WERI-Rb-1 (cell line): ENCODE measurements at regions not wholly inside any gene's neighbourhood (a gene's known extent, or its start where the extent isn't known, plus 50 kb on each side); places are given as distances from the start of the nearest gene placed in this dataset.

ENCODE experiments used
- DNase-seq: peaks from one replicate; pipeline ENCODE4 v3.0.0-alpha.2; 2020
- H3K27ac ChIP-seq: fragments of 250-450 bp; sonication (Bioruptor Pico); 2 replicates; pipeline ENCODE4 v1.5.1; 2020; ENCODE audit warnings: mild to moderate bottlenecking, moderate library complexity
- H3K27me3 ChIP-seq: fragments of 250-450 bp; sonication (Bioruptor Pico); 2 replicates; pipeline ENCODE4 v1.5.1; 2021; ENCODE audit warnings: mild to moderate bottlenecking, low read depth, moderate library complexity; ENCODE audit not compliant: insufficient read depth, severe bottlenecking
- H3K36me3 ChIP-seq: fragments of 250-450 bp; sonication (Bioruptor Pico); 2 replicates; pipeline ENCODE4 v1.5.1; 2020; ENCODE audit warnings: mild to moderate bottlenecking, moderate library complexity
- H3K4me3 ChIP-seq: 2 replicates; pipeline ENCODE4 v1.5.1; 2011; ENCODE audit warnings: low read depth, mild to moderate bottlenecking, control low read depth, low read length
- H3K9me3 ChIP-seq: fragments of 250-450 bp; sonication (Bioruptor Pico); 2 replicates; pipeline ENCODE4 v1.5.1; 2021; ENCODE audit warnings: mild to moderate bottlenecking, moderate library complexity; ENCODE audit not compliant: severe bottlenecking
- CTCF ChIP-seq: IDR thresholded peaks from 2 replicates; pipeline ENCODE4 v1.5.1; 2011; ENCODE audit warnings: low read depth, mild to moderate bottlenecking, control low read depth, inconsistent platforms, low read length

- H3K27me3 ChIP-seq, result no peaks in the 10 kb centered on the region
- H3K27ac ChIP-seq, result no peak overlapping the region
- no peak for DNase-seq
- TF ChIP-seq CTCF, result no peak
- H3K4me3 ChIP-seq, result no peak overlapping the region
- peaks cover 1% of the 10 kb centered on the region for H3K9me3 ChIP-seq
- no peaks in the 10 kb centered on the region for H3K36me3 ChIP-seq
Observed at GRCh38 chr4:99722725-99723124, 65.1 kb upstream of the C4orf54 start.

- DNase-seq, result no peak
Observed at GRCh38 chr4:99722006-99722405, 64.4 kb upstream of the C4orf54 start.

GRCh38 chr4:99720206-99720605 is 62.6 kb upstream of the C4orf54 start:
- no peaks in the 10 kb centered on the region for H3K27me3 ChIP-seq
- H3K36me3 ChIP-seq, result no peaks in the 10 kb centered on the region
- no peaks in the 10 kb centered on the region for H3K9me3 ChIP-seq
- no peak overlapping the region for H3K4me3 ChIP-seq
- H3K27ac ChIP-seq, result no peak overlapping the region
- DNase-seq, result peak; percentile 42
- TF ChIP-seq CTCF, result no peak

More at GRCh38 chr4:99722006-99722405, 64.4 kb upstream of the C4orf54 start:
- H3K27ac ChIP-seq, result no peak overlapping the region
- H3K36me3 ChIP-seq, result no peaks in the 10 kb centered on the region
- no peak for TF ChIP-seq CTCF
- no peaks in the 10 kb centered on the region for H3K27me3 ChIP-seq
- no peak overlapping the region for H3K4me3 ChIP-seq
- no peaks in the 10 kb centered on the region for H3K9me3 ChIP-seq

- Histone ChIP-seq H3K9me3 (no peaks in the 10 kb centered on the region), H3K27ac (no peak overlapping the region), H3K36me3 (no peaks in the 10 kb centered on the region), H3K27me3 (no peaks in the 10 kb centered on the region), H3K4me3 (no peak overlapping the region)
- DNase-seq, result no peak
- no peak for TF ChIP-seq CTCF
Observed at GRCh38 chr4:99716996-99717395, 59.4 kb upstream of the C4orf54 start.

GRCh38 chr4:99715286-99715685 is 57.7 kb upstream of the C4orf54 start:
- DNase-seq, result no peak

More at GRCh38 chr4:99715286-99715685, 57.7 kb upstream of the C4orf54 start:
- H3K27ac ChIP-seq, result no peak overlapping the region
- no peak overlapping the region for H3K4me3 ChIP-seq
- no peaks in the 10 kb centered on the region for H3K36me3 ChIP-seq
- H3K9me3 ChIP-seq, result no peaks in the 10 kb centered on the region
- no peaks in the 10 kb centered on the region for H3K27me3 ChIP-seq
- TF ChIP-seq CTCF, result no peak
